SK-N-DZ (cell line): ENCODE measurements at regions not wholly inside any gene's neighbourhood (a gene's known extent, or its start where the extent isn't known, plus 50 kb on each side); places are given as distances from the start of the nearest gene placed in this dataset.
"Not testable (repeated sequence)": the region's sequence is repeated elsewhere in the genome, so short reads cannot be mapped to it uniquely, and the experiment has no call there.

Source experiments
- DNase-seq: peaks from one replicate; pipeline ENCODE4 v3.0.0-alpha.2; 2015; ENCODE audit warnings: low spot score

DNA sequence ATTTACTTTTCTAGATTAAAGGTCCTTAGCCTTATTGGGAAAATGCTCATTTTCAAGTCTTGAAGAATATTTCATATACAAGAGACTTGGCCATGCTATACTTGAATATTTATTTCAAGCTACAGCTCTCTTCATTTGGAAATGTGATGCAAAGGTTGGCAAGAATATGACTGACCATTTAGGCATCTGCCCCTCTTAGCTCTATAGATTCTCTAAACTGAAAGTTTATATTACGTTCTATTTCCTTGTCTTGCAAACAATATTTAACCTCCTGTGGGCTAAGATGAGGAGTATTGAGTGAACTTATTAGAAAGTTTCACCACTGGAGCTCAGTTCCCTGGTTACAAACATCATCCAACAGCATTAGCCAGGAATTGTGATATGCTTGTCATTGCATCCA, 593.1 kb downstream of the MAT2B start:
- DNase-seq = no peak

GRCh38 chr5:164098979-164099378, 593.6 kb downstream of the MAT2B start:
- DNase-seq = no peak

DNA sequence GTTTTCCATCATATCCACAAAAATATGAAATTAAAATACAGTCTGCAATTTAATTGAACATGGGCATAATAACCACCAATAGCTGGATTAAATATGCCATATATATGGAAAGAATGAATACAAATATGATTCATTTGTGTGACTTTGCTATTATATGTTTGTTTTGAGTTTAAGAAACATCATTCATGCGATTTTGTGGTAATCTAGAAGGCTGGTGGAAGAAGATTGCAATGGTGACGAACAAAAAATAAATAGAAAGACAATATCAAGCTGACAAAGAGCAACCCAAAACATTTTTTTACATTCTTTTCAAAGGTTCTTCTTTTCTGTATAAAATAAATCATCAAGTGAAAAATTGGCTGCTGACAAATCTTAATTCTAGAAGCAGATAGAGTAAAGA, 610.0 kb downstream of the MAT2B start:
- no peak for DNase-seq

GRCh38 chr5:164119806-164120447, 614.5 kb downstream of the MAT2B start:
- peak; percentile 23 for DNase-seq

DNA sequence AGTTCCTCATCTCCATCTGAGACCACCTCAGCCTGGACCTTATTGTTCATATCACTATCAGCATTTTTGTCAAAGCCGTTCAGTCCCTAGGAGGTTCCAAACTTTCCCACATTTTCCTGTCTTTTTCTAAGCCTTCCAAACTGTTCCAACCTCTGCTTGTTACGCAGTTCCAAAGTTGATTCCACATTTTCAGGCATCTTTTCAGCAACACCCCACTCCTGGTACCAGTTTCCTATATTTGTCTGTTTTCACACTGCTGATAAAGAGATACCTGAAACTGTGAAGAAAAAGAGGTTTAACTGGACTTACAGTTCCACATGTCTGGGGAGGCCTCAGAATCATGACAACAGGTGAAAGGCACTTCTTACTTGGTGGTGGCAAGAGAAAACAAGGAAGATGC, 622.1 kb downstream of the MAT2B start:
- no peak for DNase-seq

DNA sequence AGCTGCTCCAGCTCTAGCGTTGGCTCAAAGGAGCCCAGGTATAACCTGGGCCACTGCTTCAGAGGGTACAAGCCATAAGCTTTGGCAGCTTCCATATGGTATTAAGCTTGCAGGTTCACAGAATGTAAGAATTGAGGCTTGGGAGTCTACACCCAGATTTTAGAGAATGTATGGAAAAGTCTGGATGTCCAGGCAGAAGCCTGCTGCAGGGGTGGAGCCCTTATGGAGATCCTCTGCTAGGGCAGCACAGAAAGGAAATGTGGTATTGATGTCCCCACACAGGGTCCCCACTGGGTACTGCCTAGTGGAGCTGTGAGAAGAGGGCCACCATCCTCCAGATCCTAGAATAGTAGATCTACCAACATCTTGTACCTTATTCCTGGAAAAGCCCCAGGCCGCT, 626.9 kb downstream of the MAT2B start:
- no peak for DNase-seq

- DNase-seq = no peak
Observed at GRCh38 chr5:164137095-164137494, 631.7 kb downstream of the MAT2B start.

DNA sequence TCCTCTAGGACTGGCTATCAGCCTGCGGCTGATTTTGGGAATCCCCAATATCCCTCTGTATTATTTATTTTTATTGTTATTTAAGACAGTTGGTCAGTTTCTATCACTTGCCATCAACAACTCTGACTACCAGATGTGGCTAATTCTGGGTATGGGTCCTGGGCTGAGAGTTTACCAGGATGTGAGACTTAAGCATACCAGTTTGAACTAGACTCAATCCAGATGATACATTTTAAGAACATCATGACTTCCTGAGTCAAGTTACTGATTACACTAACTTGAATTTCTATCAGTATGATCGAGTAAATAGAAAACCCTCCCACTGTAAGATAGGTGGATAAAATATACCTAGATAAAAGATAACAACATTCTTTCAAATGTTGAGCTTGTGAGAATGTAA, 634.0 kb downstream of the MAT2B start:
- no peak for DNase-seq

DNA sequence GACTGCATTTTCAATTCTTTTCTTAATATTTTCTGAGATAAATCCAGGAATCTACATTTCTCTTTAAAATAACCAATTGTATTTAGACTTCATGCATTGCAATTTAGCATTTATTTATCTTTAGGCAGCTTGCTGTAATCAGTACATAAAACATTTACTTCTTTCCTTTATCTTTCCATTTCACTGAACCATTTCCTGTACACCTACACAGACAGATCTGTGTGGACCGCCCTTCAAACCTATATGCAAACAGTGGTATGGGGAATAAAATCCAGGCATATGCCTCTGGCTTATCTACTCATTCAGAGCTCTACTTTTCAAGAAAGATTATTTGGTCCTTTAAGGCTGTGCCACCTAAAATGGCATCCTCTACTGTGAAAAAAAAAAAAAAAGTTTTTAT, 640.0 kb downstream of the MAT2B start:
- no peak for DNase-seq

DNA sequence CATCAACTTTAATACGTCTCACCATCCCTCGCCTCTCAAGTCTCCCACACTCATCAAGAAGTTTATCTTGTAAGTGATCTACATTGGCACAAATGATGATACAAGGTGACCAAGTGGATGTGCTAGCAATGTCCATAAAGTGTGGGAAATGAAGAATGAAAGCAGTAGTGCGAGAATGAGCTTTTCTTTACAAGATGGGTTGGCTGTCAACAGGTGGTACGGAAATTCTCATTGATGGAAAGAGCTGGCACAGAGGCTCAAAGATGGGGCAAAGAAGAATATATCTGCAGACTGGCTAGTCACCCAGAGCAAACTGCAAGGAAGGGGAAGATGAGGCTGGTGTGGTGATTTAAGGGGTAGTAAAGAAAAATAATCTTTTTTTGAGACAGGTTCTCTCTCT, 640.8 kb downstream of the MAT2B start:
- no peak for DNase-seq

- no peak for DNase-seq
Observed at GRCh38 chr5:164148292-164148691, 642.9 kb downstream of the MAT2B start.

- not testable (repeated sequence) for DNase-seq
Observed at GRCh38 chr5:164152539-164152938, 647.1 kb downstream of the MAT2B start.

DNA sequence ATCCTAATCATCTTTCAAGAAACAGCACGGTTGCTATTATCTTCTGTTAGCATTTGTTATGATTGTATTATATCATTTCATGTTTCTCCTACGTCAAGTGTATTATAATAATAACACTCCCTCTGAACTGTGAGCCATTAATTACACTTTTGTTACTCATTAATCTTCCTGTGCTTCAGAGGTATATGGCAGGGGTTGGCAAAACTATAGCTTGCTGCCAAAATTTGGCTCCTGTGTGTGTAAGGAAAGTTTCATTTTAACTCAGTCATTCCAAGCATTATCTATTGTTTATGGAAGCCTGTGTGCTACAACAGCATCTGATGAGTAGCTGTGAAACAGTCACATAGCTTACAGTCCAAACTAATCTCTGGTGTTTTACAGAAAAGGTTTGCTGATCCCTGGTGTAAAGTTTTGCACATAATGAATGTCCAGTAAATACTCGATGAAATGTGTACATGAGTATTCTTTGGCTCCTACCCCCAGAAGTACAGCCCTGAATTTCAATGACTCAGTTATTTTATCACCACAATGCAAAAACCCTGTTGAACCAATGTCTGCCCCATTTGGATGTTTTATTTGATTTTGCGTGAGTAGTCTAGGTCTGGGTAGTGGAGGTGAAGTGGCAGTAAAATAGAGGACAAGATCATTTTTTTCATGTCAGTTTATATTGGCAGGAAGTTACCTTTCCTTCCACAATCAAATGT, 648.2 kb downstream of the MAT2B start:
- DNase-seq = no peak

GRCh38 chr5:164170814-164171213, 665.4 kb downstream of the MAT2B start:
- no peak for DNase-seq

GRCh38 chr5:164175083-164175482, 669.7 kb downstream of the MAT2B start:
- no peak for DNase-seq

DNA sequence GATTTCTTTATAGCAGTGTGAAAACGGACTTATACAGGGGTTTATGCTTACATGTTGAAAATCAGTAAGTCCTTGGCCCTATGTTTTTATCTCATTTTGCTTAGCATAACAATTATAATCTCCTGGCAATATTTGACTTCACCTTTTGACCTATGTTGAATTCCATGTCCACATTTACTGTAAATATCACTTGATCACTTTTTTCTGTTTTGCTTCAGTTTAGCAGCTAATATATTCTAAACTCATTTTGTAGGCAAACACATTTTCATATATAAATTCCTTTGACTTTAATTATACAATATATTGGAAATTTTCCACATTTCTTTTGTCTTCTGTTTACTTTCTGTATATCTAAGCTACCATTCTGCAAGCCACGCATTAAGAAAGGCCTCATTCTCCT, 674.0 kb downstream of the MAT2B start:
- no peak for DNase-seq

DNA sequence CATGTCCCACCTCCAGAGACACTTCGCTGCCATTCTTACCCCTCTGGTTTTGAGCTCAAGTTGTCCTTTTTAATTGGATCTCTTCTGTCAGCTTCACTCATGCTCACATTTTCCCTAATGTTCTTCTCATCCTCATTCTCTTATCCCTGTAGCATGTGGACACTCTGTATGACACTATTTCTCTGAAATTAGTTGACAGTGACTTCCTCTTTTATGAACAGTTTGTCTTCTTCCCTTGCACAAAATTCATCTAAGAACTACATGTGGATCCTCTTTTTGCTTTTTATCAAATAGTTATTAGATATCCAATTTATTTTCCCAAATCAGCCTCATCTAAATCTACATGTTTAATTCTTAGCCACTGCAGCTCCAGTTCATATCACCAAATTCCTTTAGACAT, 676.2 kb downstream of the MAT2B start:
- DNase-seq = no peak

DNA sequence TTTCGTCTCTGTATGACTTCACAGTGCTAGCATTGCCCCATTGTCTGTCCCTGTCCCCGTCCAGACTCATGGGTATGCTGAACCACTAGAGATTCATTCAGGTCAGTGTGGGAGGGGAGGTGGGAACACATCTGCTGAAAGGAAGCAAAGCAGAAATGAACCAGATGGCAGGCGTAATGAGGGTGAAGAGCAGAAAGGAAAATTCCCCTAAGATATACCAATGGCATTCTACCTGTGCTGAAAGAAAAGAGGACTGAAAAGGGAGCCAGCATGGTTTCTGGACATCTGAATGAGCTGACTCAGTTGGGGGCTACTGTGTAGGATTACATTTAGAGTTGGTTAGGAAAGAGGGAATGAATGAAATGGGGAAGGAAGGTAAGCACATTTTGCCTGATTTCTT, 678.7 kb downstream of the MAT2B start:
- DNase-seq = peak; percentile 8

GRCh38 chr5:164185000-164185399, 679.6 kb downstream of the MAT2B start:
- DNase-seq = no peak

DNA sequence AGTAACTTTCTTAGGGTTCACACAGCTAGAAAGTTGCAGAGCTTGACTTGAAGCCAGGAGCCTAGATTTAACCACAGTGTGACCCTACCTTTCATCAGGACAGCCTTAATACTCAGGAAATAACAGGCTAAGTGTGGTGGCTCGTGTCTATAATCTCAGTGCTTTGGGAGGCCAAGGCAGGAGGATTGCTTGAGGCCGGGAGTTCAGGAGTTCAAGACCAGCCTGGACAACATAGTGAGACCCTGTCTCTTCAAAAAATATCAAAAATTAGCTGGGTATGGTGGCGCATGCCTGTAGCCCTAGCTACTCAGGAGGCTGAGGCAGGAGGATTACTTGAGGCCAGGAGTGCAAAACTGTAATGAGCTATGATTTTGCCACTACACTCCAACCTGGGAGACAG, 681.1 kb downstream of the MAT2B start:
- DNase-seq = no peak

- no peak for DNase-seq
Observed at GRCh38 chr5:164187785-164188184, 682.4 kb downstream of the MAT2B start.

GRCh38 chr5:164188733-164189148, 683.3 kb downstream of the MAT2B start:
- DNase-seq = peak; percentile 33

- DNase-seq = no peak
Observed at GRCh38 chr5:164191240-164191639, 685.8 kb downstream of the MAT2B start.

GRCh38 chr5:164202338-164202737, 696.9 kb downstream of the MAT2B start:
- no peak for DNase-seq
